ENCODE measurements at regions not wholly inside any gene's neighbourhood (a gene's known extent, or its start where the extent isn't known, plus 50 kb on each side); places are given as distances from the start of the nearest gene placed in this dataset.

GRCh38 chr11:93952082-93952780 lies 68.9 kb upstream of the HEPHL1 start:
- Histone ChIP-seq H2AFZ (ENCODE audit: control insufficient read depth, low read depth, low read length) (no peak overlapping the region), H3K4me2 (ENCODE audit: control insufficient read depth, insufficient read depth) (no peak overlapping the region), H3K27me3 (replicated peaks in 1 of 2; ENCODE audit: control insufficient read depth in 2 of 2, insufficient read depth in 2 of 2, low read length in 1 of 2) (no peaks in the 10 kb centered on the region), H3K9me3 (replicated peaks; ENCODE audit: control insufficient read depth, insufficient read depth, low read length) (no peaks in the 10 kb centered on the region; the same call in 1 of the 3 replicates), H3K4me3 (no peak overlapping the region), H3K27ac (ENCODE audit: control insufficient read depth, insufficient read depth) (no peak overlapping the region), H3K4me1 (ENCODE audit: control insufficient read depth, insufficient read depth, low read length) (no peaks in the 10 kb centered on the region), H3K79me2 (ENCODE audit: control insufficient read depth, insufficient read depth, low read length) (no peaks in the 10 kb centered on the region), H3K9ac (ENCODE audit: control insufficient read depth, insufficient read depth, low read length) (no peak overlapping the region), H4K20me1 (ENCODE audit: control insufficient read depth, insufficient read depth) (no peaks in the 10 kb centered on the region), H3K36me3 (ENCODE audit: control insufficient read depth in 2 of 2, insufficient read depth in 2 of 2, low read length in 1 of 2) (no peaks in the 10 kb centered on the region)
- WGBS (ENCODE audit: insufficient coverage, insufficient replicate concordance, low lambda C conversion rate, missing lambda C conversion rate): 57% methylated on average over 6 of the region's 6 CpGs
- intact Hi-C loops (cut with micrococcal nuclease; ENCODE audit: unreplicated experiment): no loop called here
- DNase-seq (ENCODE audit: low read depth, low spot score) (no peak), ATAC-seq (0 out of 3 replicates have a peak, but pooled peaks have one; percentile 27), FAIRE-seq (no peak)
- in situ Hi-C loops (cut with MboI): no loop called here
- TF ChIP-seq SPI1 (IDR thresholded peaks at IDR 0.05; ENCODE audit: borderline replicate concordance, insufficient read depth, low read depth, low read length) (0 out of 2 replicates have a peak, but pooled peaks have one; percentile 19), SRF (IDR thresholded peaks at IDR 0.05; ENCODE audit: low read depth in 2 of 2, low read length in 2 of 2) (no peak), E4F1 (IDR thresholded peaks at IDR 0.05; ENCODE audit: borderline replicate concordance, partially characterized antibody) (no peak), MLLT1 (IDR thresholded peaks at IDR 0.05) (peak; percentile 56; the same call in 1 of the 2 replicates)
- RAD21 ChIA-PET (ENCODE audit: unreplicated experiment): no interaction called here
- CTCF ChIA-PET: no interaction called here
- POLR2A ChIA-PET: no interaction called here
- BruUV-seq (replicated peaks): no TSS peak
- SMC1A ChIA-PET (ENCODE audit: uncharacterized antibody, unreplicated experiment): no interaction called here

Measured in GM12878 (cell line).